ENCODE measurements at regions not wholly inside any gene's neighbourhood (a gene's known extent, or its start where the extent isn't known, plus 50 kb on each side); places are given as distances from the start of the nearest gene placed in this dataset.
"Not testable (repeated sequence)": the region's sequence is repeated elsewhere in the genome, so short reads cannot be mapped to it uniquely, and the experiment has no call there.

GRCh38 chr6:80579391-80580023 lies 473.0 kb downstream of the BCKDHB start:
- Histone ChIP-seq H3K4me3 (replicated peaks; ENCODE audit: insufficient read depth, low read length) (no peak overlapping the region), H3K27ac (replicated peaks) (no peak overlapping the region), H3K27me3 (ENCODE audit: insufficient read depth, poor library complexity, severe bottlenecking) (no peaks in the 10 kb centered on the region)
- TF ChIP-seq REST (IDR thresholded peaks at IDR 0.05; ENCODE audit: insufficient replicate concordance, low read depth): no peak
- no peak for TF ChIP-seq GABPA (IDR thresholded peaks at IDR 0.05; ENCODE audit: low read depth)
- TF ChIP-seq CTCF (IDR thresholded peaks at IDR 0.05; ENCODE audit: insufficient read depth, low read length): no peak
- TF ChIP-seq SPI1 (IDR thresholded peaks at IDR 0.05; ENCODE audit: borderline replicate concordance, low read depth): no peak
- TF ChIP-seq POLR2AphosphoS5 (IDR thresholded peaks at IDR 0.05; ENCODE audit: low read depth): no peak
- DNase-seq (ENCODE audit: low read depth in 1 of 2, low spot score in 1 of 2): no peak

- not testable (repeated sequence) for H3K4me3 ChIP-seq (replicated peaks; ENCODE audit: insufficient read depth, low read length); H3K27me3 ChIP-seq (ENCODE audit: insufficient read depth, poor library complexity, severe bottlenecking)
Observed at GRCh38 chr6:80573320-80573719, 466.8 kb downstream of the BCKDHB start.

GRCh38 chr6:80566361-80566760 lies 459.9 kb downstream of the BCKDHB start:
- TF ChIP-seq REST (IDR thresholded peaks at IDR 0.05; ENCODE audit: insufficient replicate concordance, low read depth): no peak
- no peak for TF ChIP-seq POLR2AphosphoS5 (IDR thresholded peaks at IDR 0.05; ENCODE audit: low read depth)
- no peak for DNase-seq (ENCODE audit: low read depth in 1 of 2, low spot score in 1 of 2)
- H3K4me3 ChIP-seq (replicated peaks; ENCODE audit: insufficient read depth, low read length): no peak overlapping the region
- H3K27ac ChIP-seq (replicated peaks): no peak overlapping the region
- no peaks in the 10 kb centered on the region for H3K27me3 ChIP-seq (ENCODE audit: insufficient read depth, poor library complexity, severe bottlenecking)

More at GRCh38 chr6:80573320-80573719, 466.8 kb downstream of the BCKDHB start:
- not testable (repeated sequence) for H3K27ac ChIP-seq (replicated peaks); DNase-seq (ENCODE audit: low read depth in 1 of 2, low spot score in 1 of 2)

GRCh38 chr6:80553071-80553740 lies 446.7 kb downstream of the BCKDHB start:
- Histone ChIP-seq H3K27me3 (ENCODE audit: insufficient read depth, poor library complexity, severe bottlenecking) (no peaks in the 10 kb centered on the region), H3K4me3 (replicated peaks; ENCODE audit: insufficient read depth, low read length) (no peak overlapping the region), H3K27ac (replicated peaks) (no peak overlapping the region)
- no peak for DNase-seq (ENCODE audit: low read depth in 1 of 2, low spot score in 1 of 2)
- TF ChIP-seq CTCF (IDR thresholded peaks at IDR 0.05; ENCODE audit: insufficient read depth, low read length) (no peak), REST (IDR thresholded peaks at IDR 0.05; ENCODE audit: insufficient replicate concordance, low read depth) (no peak), POLR2AphosphoS5 (IDR thresholded peaks at IDR 0.05; ENCODE audit: low read depth) (no peak), GABPA (IDR thresholded peaks at IDR 0.05; ENCODE audit: low read depth) (no peak), SPI1 (IDR thresholded peaks at IDR 0.05; ENCODE audit: borderline replicate concordance, low read depth) (no peak)

Data from HL-60 (cell line).